WERI-Rb-1 (cell line): ENCODE measurements at regions not wholly inside any gene's neighbourhood (a gene's known extent, or its start where the extent isn't known, plus 50 kb on each side); places are given as distances from the start of the nearest gene placed in this dataset.

Source experiments
- DNase-seq: peaks from one replicate; pipeline ENCODE4 v3.0.0-alpha.2; 2020
- H3K27ac ChIP-seq: fragments of 250-450 bp; sonication (Bioruptor Pico); 2 replicates; pipeline ENCODE4 v1.5.1; 2020; ENCODE audit warnings: mild to moderate bottlenecking, moderate library complexity
- H3K27me3 ChIP-seq: fragments of 250-450 bp; sonication (Bioruptor Pico); 2 replicates; pipeline ENCODE4 v1.5.1; 2021; ENCODE audit warnings: mild to moderate bottlenecking, low read depth, moderate library complexity; ENCODE audit not compliant: insufficient read depth, severe bottlenecking
- H3K36me3 ChIP-seq: fragments of 250-450 bp; sonication (Bioruptor Pico); 2 replicates; pipeline ENCODE4 v1.5.1; 2020; ENCODE audit warnings: mild to moderate bottlenecking, moderate library complexity
- H3K4me3 ChIP-seq: 2 replicates; pipeline ENCODE4 v1.5.1; 2011; ENCODE audit warnings: low read depth, mild to moderate bottlenecking, control low read depth, low read length
- H3K9me3 ChIP-seq: fragments of 250-450 bp; sonication (Bioruptor Pico); 2 replicates; pipeline ENCODE4 v1.5.1; 2021; ENCODE audit warnings: mild to moderate bottlenecking, moderate library complexity; ENCODE audit not compliant: severe bottlenecking
- TF ChIP-seq, protein P1 (sequence below): IDR thresholded peaks from 2 replicates; pipeline ENCODE4 v1.5.1; 2011; ENCODE audit warnings: low read depth, mild to moderate bottlenecking, control low read depth, inconsistent platforms, low read length

GRCh38 chr1:217373761-217374701, 256.9 kb downstream of the GPATCH2 start:
- Histone ChIP-seq H3K36me3 (no peaks in the 10 kb centered on the region), H3K9me3 (peaks cover 10% of the 10 kb centered on the region), H3K4me3 (no peak overlapping the region), H3K27ac (no peak overlapping the region), H3K27me3 (no peaks in the 10 kb centered on the region)
- TF ChIP-seq, protein P1, sequence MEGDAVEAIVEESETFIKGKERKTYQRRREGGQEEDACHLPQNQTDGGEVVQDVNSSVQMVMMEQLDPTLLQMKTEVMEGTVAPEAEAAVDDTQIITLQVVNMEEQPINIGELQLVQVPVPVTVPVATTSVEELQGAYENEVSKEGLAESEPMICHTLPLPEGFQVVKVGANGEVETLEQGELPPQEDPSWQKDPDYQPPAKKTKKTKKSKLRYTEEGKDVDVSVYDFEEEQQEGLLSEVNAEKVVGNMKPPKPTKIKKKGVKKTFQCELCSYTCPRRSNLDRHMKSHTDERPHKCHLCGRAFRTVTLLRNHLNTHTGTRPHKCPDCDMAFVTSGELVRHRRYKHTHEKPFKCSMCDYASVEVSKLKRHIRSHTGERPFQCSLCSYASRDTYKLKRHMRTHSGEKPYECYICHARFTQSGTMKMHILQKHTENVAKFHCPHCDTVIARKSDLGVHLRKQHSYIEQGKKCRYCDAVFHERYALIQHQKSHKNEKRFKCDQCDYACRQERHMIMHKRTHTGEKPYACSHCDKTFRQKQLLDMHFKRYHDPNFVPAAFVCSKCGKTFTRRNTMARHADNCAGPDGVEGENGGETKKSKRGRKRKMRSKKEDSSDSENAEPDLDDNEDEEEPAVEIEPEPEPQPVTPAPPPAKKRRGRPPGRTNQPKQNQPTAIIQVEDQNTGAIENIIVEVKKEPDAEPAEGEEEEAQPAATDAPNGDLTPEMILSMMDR = no peak
- no peak for DNase-seq

DNA sequence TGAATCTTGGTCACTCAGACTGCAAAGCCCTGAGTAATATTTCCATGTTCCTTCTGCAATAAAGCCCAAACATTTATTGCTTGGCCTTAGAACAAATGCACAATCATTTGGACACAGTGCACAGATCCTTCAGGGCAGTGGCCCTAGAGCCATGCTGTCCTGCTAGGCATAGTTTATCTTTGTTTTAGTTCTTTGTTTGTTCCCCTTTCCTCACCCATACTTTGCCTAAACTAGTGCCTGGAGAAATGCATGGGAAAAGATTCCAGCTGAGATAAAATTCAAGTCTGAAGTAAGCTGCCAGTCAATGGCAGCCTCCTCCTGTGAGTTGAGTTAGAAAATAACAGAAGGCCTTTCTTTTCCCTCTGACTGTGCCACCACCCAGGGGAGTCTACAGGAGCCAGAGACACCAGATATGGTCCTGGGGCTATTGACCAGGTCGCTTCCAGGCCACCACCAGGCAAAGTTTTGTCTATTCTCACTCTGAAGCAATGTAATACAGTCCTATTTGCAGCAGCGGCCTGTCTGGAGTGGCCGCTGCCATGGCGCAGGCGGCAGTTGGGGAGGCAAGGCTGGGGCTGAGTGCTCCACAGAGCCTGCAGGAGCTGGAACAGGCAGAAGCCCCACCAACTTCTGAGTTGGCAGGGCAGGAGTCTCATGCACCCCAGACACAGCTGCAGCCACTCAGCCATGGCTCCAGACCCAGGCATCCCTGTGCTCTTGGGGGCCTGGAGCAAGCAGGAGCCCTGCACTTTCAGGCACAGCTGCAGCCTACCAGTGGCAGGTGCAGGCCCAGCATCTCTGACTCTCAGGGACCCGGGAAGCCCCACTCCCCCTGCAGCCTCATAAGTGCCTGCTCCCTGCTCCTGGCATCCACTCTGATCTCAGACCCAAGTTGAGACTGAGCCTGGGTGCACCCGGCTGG, 258.6 kb downstream of the GPATCH2 start:
- TF ChIP-seq, protein P1 = no peak
- Histone ChIP-seq H3K27me3 (no peaks in the 10 kb centered on the region), H3K4me3 (no peak overlapping the region), H3K9me3 (peaks cover 10% of the 10 kb centered on the region), H3K27ac (no peak overlapping the region), H3K36me3 (no peaks in the 10 kb centered on the region)
- DNase-seq = no peak

DNA sequence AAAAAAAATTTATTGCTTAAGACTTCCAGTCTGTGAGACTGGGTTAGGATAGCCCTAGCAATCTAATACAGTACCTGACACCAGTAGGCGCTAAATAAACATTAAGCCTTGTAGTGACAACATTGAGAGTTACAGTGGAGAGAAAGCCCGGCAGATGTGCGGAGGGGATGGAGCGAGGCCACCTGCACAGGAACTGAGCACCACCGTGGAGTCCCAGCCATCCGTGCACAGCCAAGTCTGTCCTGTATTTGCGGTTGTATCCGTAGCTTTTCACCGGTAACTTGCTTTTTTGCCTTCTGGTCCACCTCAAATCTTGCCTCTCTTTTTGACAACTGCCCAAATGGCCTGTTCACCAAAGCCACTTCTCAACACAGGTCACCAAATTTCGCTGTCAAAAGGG, 260.1 kb downstream of the GPATCH2 start:
- Histone ChIP-seq H3K4me3 (no peak overlapping the region), H3K27ac (no peak overlapping the region), H3K27me3 (no peaks in the 10 kb centered on the region), H3K9me3 (peaks cover 10% of the 10 kb centered on the region), H3K36me3 (no peaks in the 10 kb centered on the region)
- DNase-seq = no peak
- TF ChIP-seq, protein P1 = no peak

DNA sequence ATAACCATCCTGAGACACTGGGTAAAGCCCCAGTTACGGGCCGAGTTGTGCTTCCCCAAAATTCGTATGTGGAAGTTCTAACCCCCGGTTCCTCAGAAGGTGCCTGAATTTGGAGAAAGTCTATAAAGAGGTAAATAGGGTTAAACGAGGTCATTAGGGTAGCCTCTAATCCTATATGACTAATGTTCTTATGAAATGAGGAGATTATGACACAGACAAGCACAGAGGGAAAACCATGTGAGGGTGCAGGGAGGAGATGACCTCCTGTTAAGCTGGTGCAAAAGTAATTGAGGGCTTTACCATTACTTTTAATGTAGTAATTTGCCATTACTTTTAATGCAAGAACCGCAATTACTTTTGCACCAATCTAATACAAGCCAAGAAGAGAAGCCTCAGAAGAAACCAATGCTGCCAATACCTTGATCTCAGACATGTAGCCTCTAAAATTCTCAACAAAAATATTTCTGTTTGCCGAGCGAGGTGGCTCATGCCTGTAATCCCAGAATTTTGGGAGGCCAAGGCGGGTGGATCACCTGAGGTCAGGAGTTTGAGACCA, 260.8 kb downstream of the GPATCH2 start:
- H3K4me3 ChIP-seq = no peak overlapping the region
- H3K9me3 ChIP-seq = peaks cover 10% of the 10 kb centered on the region
- no peak overlapping the region for H3K27ac ChIP-seq
- no peaks in the 10 kb centered on the region for H3K27me3 ChIP-seq
- TF ChIP-seq, protein P1 = no peak
- no peak for DNase-seq
- H3K36me3 ChIP-seq = no peaks in the 10 kb centered on the region

GRCh38 chr1:217369271-217369981, 261.5 kb downstream of the GPATCH2 start:
- TF ChIP-seq, protein P1 = no peak
- Histone ChIP-seq H3K27ac (no peak overlapping the region), H3K9me3 (peaks cover 10% of the 10 kb centered on the region), H3K36me3 (no peaks in the 10 kb centered on the region), H3K4me3 (no peak overlapping the region), H3K27me3 (no peaks in the 10 kb centered on the region)
- DNase-seq = no peak
